ENCODE measurements at regions not wholly inside any gene's neighbourhood (a gene's known extent, or its start where the extent isn't known, plus 50 kb on each side); places are given as distances from the start of the nearest gene placed in this dataset.

- DNase-seq = no peak
Measured at GRCh38 chr6:49097116-49097515, 365.9 kb downstream of the MMUT start.

- no peak for DNase-seq
Measured at GRCh38 chr6:49088631-49089030, 374.4 kb downstream of the MMUT start.

- no peak for DNase-seq
Measured at GRCh38 chr6:49087369-49087768, 375.7 kb downstream of the MMUT start.

GRCh38 chr6:49082611-49083010 is 380.4 kb downstream of the MMUT start:
- DNase-seq = no peak

- no peak for DNase-seq
Measured at GRCh38 chr6:49072885-49073620, 390.0 kb downstream of the MMUT start.

- no peak for DNase-seq
Measured at GRCh38 chr6:49072146-49072545, 390.9 kb downstream of the MMUT start.

GRCh38 chr6:49070411-49070810 is 392.6 kb downstream of the MMUT start:
- no peak for DNase-seq

GRCh38 chr6:49054311-49054710 is 408.7 kb downstream of the MMUT start:
- no peak for DNase-seq

GRCh38 chr6:49052901-49053300 is 410.2 kb downstream of the MMUT start:
- DNase-seq = no peak

GRCh38 chr6:49051281-49051680 is 411.8 kb downstream of the MMUT start:
- DNase-seq = no peak

- no peak for DNase-seq
Measured at GRCh38 chr6:49050584-49050983, 412.5 kb downstream of the MMUT start.

- no peak for DNase-seq
Measured at GRCh38 chr6:49038294-49038822, 424.7 kb downstream of the MMUT start.

- DNase-seq = no peak
Measured at GRCh38 chr6:49030251-49031020, 432.6 kb downstream of the MMUT start.

- DNase-seq = no peak
Measured at GRCh38 chr6:49027644-49028043, 435.4 kb downstream of the MMUT start.

- DNase-seq = no peak
Measured at GRCh38 chr6:49025273-49026240, 437.5 kb downstream of the MMUT start.

GRCh38 chr6:49004801-49005200 is 458.3 kb downstream of the MMUT start:
- DNase-seq = no peak

GRCh38 chr6:49003348-49003747 is 459.7 kb downstream of the MMUT start:
- DNase-seq = no peak

- DNase-seq = no peak
Measured at GRCh38 chr6:49001856-49002541, 461.1 kb downstream of the MMUT start.

- no peak for DNase-seq
Measured at GRCh38 chr6:48998574-48998973, 464.5 kb downstream of the MMUT start.

- DNase-seq = no peak
Measured at GRCh38 chr6:48996461-48997119, 466.5 kb downstream of the MMUT start.

- DNase-seq = no peak
Measured at GRCh38 chr6:48994811-48995210, 468.2 kb downstream of the MMUT start.

- no peak for DNase-seq
Measured at GRCh38 chr6:48990739-48991138, 472.3 kb downstream of the MMUT start.
